ENCODE measurements at regions not wholly inside any gene's neighbourhood (a gene's known extent, or its start where the extent isn't known, plus 50 kb on each side); places are given as distances from the start of the nearest gene placed in this dataset.

DNA sequence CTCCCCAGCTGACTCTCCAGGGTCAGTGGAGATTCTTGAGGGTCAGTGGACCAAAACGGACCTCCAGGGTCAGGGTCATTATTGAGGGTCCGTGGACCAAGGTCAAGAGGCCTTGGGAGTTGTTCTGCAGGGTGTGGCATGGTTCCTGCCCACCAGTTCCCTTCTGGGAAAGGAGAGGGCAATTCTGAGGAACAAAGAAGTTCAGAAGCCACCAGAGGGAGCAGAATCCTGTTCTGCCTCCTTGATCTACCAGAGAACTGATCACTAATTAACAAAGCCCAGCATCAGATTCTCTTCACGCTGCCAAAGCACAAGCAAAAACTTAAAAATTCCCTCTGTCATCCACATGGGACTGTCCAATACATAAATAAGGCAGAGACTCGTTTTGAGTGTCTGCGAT lies 263.4 kb downstream of the DHX35 start:
- Histone ChIP-seq H3K79me2 (ENCODE audit: insufficient read depth, low read length) (no peaks in the 10 kb centered on the region), H3K4me3 (ENCODE audit: low read length, poor library complexity, severe bottlenecking) (no peak overlapping the region), H3K9ac (ENCODE audit: low read depth, low read length, poor library complexity, severe bottlenecking) (peak overlapping the region; percentile 35), H3F3A (ENCODE audit: low read depth) (no peaks in the 10 kb centered on the region), H3K4me1 (ENCODE audit: insufficient read depth, low read length, poor library complexity, severe bottlenecking) (peaks cover 17% of the 10 kb centered on the region), H3K9me3 (ENCODE audit: insufficient read depth, low read depth, low read length) (no peaks in the 10 kb centered on the region), H3K4me2 (ENCODE audit: low read depth, low read length, poor library complexity, severe bottlenecking) (no peak overlapping the region), H2AFZ (ENCODE audit: low read length) (no peak overlapping the region), H3K36me3 (ENCODE audit: insufficient read depth, low read length) (no peaks in the 10 kb centered on the region), H3K9me2 (replicated peaks; ENCODE audit: low read depth, low read length) (no peaks in the 10 kb centered on the region), H3K27me3 (ENCODE audit: insufficient read depth, low read length, poor library complexity, severe bottlenecking) (no peaks in the 10 kb centered on the region), H4K20me1 (ENCODE audit: insufficient read depth, low read length, poor library complexity, severe bottlenecking) (no peaks in the 10 kb centered on the region)
- TF ChIP-seq, protein P1, sequence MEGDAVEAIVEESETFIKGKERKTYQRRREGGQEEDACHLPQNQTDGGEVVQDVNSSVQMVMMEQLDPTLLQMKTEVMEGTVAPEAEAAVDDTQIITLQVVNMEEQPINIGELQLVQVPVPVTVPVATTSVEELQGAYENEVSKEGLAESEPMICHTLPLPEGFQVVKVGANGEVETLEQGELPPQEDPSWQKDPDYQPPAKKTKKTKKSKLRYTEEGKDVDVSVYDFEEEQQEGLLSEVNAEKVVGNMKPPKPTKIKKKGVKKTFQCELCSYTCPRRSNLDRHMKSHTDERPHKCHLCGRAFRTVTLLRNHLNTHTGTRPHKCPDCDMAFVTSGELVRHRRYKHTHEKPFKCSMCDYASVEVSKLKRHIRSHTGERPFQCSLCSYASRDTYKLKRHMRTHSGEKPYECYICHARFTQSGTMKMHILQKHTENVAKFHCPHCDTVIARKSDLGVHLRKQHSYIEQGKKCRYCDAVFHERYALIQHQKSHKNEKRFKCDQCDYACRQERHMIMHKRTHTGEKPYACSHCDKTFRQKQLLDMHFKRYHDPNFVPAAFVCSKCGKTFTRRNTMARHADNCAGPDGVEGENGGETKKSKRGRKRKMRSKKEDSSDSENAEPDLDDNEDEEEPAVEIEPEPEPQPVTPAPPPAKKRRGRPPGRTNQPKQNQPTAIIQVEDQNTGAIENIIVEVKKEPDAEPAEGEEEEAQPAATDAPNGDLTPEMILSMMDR (conservative IDR thresholded peaks at IDR 0.05; ENCODE audit: low read length): no peak
- TF ChIP-seq EZH2phosphoT487 (IDR thresholded peaks at IDR 0.05; ENCODE audit: borderline replicate concordance): no peak

DNA sequence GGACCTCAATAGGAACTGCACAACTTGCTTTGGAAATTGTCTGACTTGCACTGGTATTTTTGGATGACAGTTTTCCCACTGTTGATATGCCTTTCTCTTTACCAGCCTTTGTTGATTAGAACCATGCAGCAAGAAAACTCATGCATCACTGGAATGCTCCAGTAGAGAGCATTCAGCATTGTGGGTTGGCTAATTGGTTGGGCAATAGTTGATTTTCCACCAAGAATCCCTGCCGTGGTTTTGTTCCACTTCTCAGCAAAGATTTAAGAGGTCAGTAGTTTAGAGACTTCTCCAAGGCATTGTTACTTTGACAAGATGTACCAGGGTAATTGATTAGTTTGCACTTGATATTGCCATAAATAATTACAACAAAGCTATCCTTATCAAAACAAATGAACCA lies 260.0 kb downstream of the DHX35 start:
- peaks cover 17% of the 10 kb centered on the region for H3K4me1 ChIP-seq (ENCODE audit: insufficient read depth, low read length, poor library complexity, severe bottlenecking)
- H4K20me1 ChIP-seq (ENCODE audit: insufficient read depth, low read length, poor library complexity, severe bottlenecking): no peaks in the 10 kb centered on the region
- no peaks in the 10 kb centered on the region for H3K9me3 ChIP-seq (ENCODE audit: insufficient read depth, low read depth, low read length)
- TF ChIP-seq EZH2phosphoT487 (IDR thresholded peaks at IDR 0.05; ENCODE audit: borderline replicate concordance): no peak
- TF ChIP-seq, protein P1 (conservative IDR thresholded peaks at IDR 0.05; ENCODE audit: low read length): no peak
- no peak overlapping the region for H3K4me2 ChIP-seq (ENCODE audit: low read depth, low read length, poor library complexity, severe bottlenecking)
- H2AFZ ChIP-seq (ENCODE audit: low read length): no peak overlapping the region
- no peaks in the 10 kb centered on the region for H3K9me2 ChIP-seq (replicated peaks; ENCODE audit: low read depth, low read length)
- no peak overlapping the region for H3K9ac ChIP-seq (ENCODE audit: low read depth, low read length, poor library complexity, severe bottlenecking)
- no peaks in the 10 kb centered on the region for H3K36me3 ChIP-seq (ENCODE audit: insufficient read depth, low read length)
- no peaks in the 10 kb centered on the region for H3K79me2 ChIP-seq (ENCODE audit: insufficient read depth, low read length)
- no peak overlapping the region for H3K4me3 ChIP-seq (ENCODE audit: low read length, poor library complexity, severe bottlenecking)
- no peaks in the 10 kb centered on the region for H3K27me3 ChIP-seq (ENCODE audit: insufficient read depth, low read length, poor library complexity, severe bottlenecking)
- H3F3A ChIP-seq (ENCODE audit: low read depth): no peaks in the 10 kb centered on the region

DNA sequence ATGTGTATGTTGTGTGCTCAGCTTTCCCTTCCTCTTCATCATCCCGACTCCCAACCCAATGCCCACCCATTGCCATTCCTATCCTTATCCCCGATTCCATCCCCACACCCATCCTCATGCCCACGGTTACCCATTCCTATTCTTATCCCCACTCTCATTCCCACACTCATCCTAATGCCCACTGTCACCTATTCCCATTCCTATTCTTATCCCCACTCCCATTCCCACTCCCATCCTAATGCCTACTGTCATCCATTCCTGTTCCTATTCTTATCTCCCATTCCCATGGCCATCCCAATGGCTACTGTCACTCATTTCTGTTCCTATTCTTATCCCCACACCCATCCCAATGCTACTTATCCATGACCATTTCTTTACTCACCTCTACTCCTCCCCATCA lies 254.1 kb downstream of the DHX35 start:
- Histone ChIP-seq H3K4me2 (ENCODE audit: low read depth, low read length, poor library complexity, severe bottlenecking) (no peak overlapping the region), H3K9ac (ENCODE audit: low read depth, low read length, poor library complexity, severe bottlenecking) (no peak overlapping the region), H3F3A (ENCODE audit: low read depth) (no peaks in the 10 kb centered on the region), H3K36me3 (ENCODE audit: insufficient read depth, low read length) (no peaks in the 10 kb centered on the region), H3K79me2 (ENCODE audit: insufficient read depth, low read length) (no peaks in the 10 kb centered on the region), H3K9me3 (ENCODE audit: insufficient read depth, low read depth, low read length) (no peaks in the 10 kb centered on the region), H3K4me1 (ENCODE audit: insufficient read depth, low read length, poor library complexity, severe bottlenecking) (peaks cover 8% of the 10 kb centered on the region), H3K27me3 (ENCODE audit: insufficient read depth, low read length, poor library complexity, severe bottlenecking) (no peaks in the 10 kb centered on the region), H4K20me1 (ENCODE audit: insufficient read depth, low read length, poor library complexity, severe bottlenecking) (no peaks in the 10 kb centered on the region), H2AFZ (ENCODE audit: low read length) (no peak overlapping the region), H3K9me2 (replicated peaks; ENCODE audit: low read depth, low read length) (no peaks in the 10 kb centered on the region), H3K4me3 (ENCODE audit: low read length, poor library complexity, severe bottlenecking) (no peak overlapping the region)
- TF ChIP-seq EZH2phosphoT487 (IDR thresholded peaks at IDR 0.05; ENCODE audit: borderline replicate concordance): no peak
- TF ChIP-seq, protein P1 (conservative IDR thresholded peaks at IDR 0.05; ENCODE audit: low read length): no peak
